T-helper 1 cell treated with Interleukin-12 subunit alpha and Interleukin-12 subunit beta and Interleukin-4 antibody, amounts not matched to agents 30 μg/mL and 1 μg/mL, for 36 hours (primary cell): ENCODE measurements at regions not wholly inside any gene's neighbourhood (a gene's known extent, or its start where the extent isn't known, plus 50 kb on each side); places are given as distances from the start of the nearest gene placed in this dataset.
"Not testable (repeated sequence)": the region's sequence is repeated elsewhere in the genome, so short reads cannot be mapped to it uniquely, and the experiment has no call there.

Source experiments
- H3K27ac Mint-ChIP-seq: one replicate; pipeline ENCODE4 v1.8.0; 2021; ENCODE audit warnings: mild to moderate bottlenecking, mixed read lengths
- H3K27me3 Mint-ChIP-seq: one replicate; pipeline ENCODE4 v1.8.0; 2021; ENCODE audit warnings: low read depth, mixed read lengths
- H3K36me3 Mint-ChIP-seq: one replicate; pipeline ENCODE4 v1.8.0; 2021; ENCODE audit warnings: low read depth, mixed read lengths
- H3K4me1 Mint-ChIP-seq: one replicate; pipeline ENCODE4 v1.8.0; 2021; ENCODE audit warnings: low read depth, mixed read lengths
- H3K4me3 Mint-ChIP-seq: one replicate; pipeline ENCODE4 v1.8.0; 2021; ENCODE audit warnings: mild to moderate bottlenecking, moderate library complexity, mixed read lengths
- H3K9me3 Mint-ChIP-seq: one replicate; pipeline ENCODE4 v1.8.0; 2021; ENCODE audit warnings: mixed read lengths

DNA sequence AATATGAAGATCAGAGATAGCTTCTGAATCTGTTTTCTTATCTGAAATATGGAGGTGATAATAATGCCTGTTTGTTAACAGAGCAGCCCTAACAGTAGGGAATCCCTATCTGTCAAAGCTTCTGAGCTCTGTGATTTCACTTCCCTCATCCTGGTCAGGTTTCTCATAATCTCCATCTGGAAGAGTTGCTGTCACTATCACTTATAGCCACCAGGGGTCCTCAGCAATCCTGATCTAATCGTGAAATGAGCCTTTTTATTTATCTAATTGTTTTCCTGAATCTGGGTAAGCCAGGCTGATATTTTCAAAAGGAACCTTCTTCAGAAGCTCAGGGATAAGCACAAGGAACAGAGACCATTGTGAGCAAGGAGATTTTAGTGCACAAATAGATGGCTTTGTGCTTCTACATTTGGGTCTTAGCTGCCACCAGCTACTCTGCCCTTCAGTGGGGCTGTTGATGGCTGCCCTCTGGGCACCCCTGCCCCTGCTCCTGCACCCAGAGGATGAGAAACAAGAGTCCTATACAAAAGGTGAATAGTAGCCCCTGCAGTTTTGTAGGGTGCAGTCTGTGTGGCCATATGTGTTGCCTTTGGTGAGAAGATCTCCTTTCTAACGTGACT is 196.4 kb upstream of the RADX start:
- no peaks in the 10 kb centered on the region for H3K36me3 Mint-ChIP-seq
- no peaks in the 10 kb centered on the region for H3K9me3 Mint-ChIP-seq
- no peak overlapping the region for H3K4me3 Mint-ChIP-seq
- H3K4me1 Mint-ChIP-seq: no peaks in the 10 kb centered on the region
- no peak overlapping the region for H3K27ac Mint-ChIP-seq
- H3K27me3 Mint-ChIP-seq: no peaks in the 10 kb centered on the region

DNA sequence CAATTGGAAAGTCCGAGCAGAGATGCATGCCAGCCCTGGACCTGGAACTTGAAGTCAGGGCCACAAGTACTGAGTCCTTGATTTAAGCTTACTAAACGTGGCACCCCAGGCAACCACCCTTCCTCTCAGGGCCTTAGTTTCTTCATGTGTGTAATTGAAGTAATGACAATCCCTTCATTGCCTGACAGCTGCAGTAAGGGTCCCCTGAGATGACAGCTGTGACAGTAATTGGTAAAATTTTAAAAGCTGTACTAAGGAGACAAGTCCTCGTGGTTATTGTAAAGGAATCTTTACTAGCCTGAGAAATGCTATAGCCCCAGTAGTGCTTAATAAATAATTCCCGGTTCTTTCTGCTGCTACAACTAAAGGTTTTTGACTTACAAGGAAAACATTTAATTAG is 175.1 kb upstream of the RADX start:
- Mint-ChIP-seq H3K27ac (no peak overlapping the region), H3K9me3 (no peaks in the 10 kb centered on the region), H3K36me3 (no peaks in the 10 kb centered on the region), H3K27me3 (no peaks in the 10 kb centered on the region), H3K4me3 (no peak overlapping the region), H3K4me1 (no peaks in the 10 kb centered on the region)

DNA sequence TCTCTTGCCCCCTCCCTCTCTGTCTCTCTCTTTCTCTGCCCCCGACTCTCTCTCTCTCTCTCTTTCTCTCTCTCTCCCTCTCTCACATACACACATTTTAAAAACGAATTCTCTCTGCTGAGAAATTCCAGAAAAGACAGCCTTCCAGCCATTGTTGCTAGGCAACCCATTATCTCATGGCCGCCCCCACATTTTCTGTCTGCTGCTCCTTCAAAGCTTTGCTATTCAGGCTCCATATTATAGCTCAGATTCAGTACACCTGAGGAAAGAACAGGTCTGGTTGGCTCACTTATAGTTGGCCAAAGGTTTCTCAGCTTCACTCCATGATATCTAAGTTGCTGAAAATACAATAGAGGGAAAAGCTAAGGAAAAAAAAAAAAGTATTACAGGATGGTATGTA is 174.4 kb upstream of the RADX start:
- Mint-ChIP-seq H3K27ac (no peak overlapping the region), H3K4me3 (no peak overlapping the region), H3K9me3 (no peaks in the 10 kb centered on the region), H3K27me3 (no peaks in the 10 kb centered on the region), H3K36me3 (no peaks in the 10 kb centered on the region), H3K4me1 (no peaks in the 10 kb centered on the region)

DNA sequence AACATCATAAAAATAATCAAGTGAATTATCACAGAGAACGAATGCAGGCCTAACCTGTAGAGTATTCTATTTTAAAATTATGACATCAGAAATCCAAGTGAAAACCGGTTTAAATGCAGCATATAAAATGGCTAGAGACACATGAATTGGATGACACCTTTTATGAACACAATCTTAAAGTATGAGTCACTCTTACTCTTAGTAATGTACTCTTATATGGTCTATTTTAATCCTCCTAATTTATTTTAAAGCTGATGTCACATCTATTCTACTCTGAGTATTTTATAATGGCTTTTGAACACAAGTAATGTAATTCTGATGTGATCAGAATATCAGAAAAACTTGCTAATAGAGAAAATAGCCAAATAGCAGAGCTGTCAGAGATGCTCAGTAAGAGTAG is 161.4 kb upstream of the RADX start:
- no peaks in the 10 kb centered on the region for H3K27me3 Mint-ChIP-seq
- no peaks in the 10 kb centered on the region for H3K9me3 Mint-ChIP-seq
- no peak overlapping the region for H3K27ac Mint-ChIP-seq
- no peaks in the 10 kb centered on the region for H3K36me3 Mint-ChIP-seq
- peaks cover 3% of the 10 kb centered on the region for H3K4me1 Mint-ChIP-seq
- H3K4me3 Mint-ChIP-seq: no peak overlapping the region

DNA sequence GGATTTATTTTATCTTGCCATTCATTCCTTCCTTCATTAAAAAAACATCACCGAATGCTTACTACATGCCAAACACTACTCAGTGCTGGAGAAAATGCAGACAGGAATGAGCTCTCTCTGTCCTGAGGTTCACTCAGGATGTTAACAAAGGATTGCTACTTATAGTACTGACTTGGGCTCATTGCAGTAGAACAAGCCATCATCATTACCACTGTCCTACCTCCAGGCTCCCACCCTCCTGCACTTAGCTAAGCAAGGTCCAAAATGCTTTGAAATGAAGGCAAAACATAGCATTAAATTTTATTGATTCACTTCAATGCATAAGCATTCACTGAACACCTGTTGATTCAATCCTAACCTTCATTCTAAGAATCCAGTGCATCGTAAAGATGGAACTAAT is 159.8 kb upstream of the RADX start:
- Mint-ChIP-seq H3K9me3 (no peaks in the 10 kb centered on the region), H3K27ac (no peak overlapping the region), H3K36me3 (no peaks in the 10 kb centered on the region), H3K27me3 (no peaks in the 10 kb centered on the region), H3K4me1 (peaks cover 3% of the 10 kb centered on the region), H3K4me3 (no peak overlapping the region)

DNA sequence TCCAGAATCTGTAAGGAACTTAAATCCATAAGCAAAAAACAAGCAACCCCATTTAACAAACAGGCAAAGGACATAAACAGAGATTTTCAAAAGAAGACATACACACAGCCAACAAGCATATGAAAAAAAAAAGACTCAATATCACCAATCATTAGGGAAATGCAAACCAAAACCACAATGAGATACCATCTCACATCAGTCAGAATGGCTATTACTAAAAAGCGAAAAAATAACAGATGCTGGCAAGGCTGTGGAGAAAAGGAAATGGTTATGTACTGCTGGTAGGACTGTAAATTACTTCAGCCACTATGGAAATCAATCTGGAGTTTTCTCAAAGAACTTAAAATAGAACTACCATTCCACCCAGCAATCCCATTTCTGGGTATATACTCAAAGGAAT is 156.8 kb upstream of the RADX start:
- Mint-ChIP-seq H3K4me1 (peaks cover 3% of the 10 kb centered on the region), H3K27me3 (no peaks in the 10 kb centered on the region), H3K27ac (no peak overlapping the region), H3K9me3 (no peaks in the 10 kb centered on the region), H3K36me3 (no peaks in the 10 kb centered on the region), H3K4me3 (no peak overlapping the region)

DNA sequence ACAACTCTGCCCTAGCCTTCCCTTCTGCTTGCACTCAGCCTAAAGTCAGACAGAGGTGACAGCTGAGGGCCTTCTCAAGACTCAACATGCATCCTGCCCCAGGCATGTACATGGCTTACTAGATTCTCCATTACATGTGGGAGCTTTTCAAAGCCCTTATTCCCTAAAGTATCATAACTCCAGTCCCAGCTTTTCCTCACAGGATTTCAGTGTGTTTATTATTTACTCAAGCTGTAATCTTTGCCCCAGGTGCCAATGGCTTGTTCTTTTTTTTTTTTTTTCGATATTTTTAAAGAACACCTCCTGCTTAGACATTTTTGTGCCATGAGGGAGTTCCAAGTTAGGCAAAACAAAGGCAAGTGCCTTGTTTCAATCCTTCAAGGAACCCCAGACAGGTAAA is 154.0 kb upstream of the RADX start:
- H3K27ac Mint-ChIP-seq: no peak overlapping the region
- H3K36me3 Mint-ChIP-seq: no peaks in the 10 kb centered on the region
- no peak overlapping the region for H3K4me3 Mint-ChIP-seq
- peaks cover 3% of the 10 kb centered on the region for H3K4me1 Mint-ChIP-seq
- no peaks in the 10 kb centered on the region for H3K9me3 Mint-ChIP-seq
- no peaks in the 10 kb centered on the region for H3K27me3 Mint-ChIP-seq

DNA sequence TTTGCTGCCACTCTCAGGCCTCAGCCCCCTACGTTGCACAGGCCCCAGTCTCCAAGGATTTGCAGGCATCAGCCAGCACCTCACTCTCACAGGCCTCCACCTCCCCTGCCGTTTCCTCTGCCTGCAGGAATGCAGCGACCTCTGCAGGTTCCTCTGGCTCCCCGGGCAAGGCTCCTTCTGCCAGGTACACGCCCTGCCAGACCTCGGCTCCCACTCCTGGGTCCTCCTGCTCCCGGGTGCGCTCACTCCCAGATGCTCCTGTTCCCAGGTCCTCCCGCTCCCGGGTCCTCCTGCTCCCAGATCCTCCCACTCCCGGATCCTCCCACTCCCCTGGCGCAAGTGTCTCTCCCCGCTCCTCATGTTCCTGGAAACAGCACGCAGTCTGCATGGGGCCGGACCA is 144.4 kb upstream of the RADX start:
- Mint-ChIP-seq H3K4me3 (no peak overlapping the region), H3K9me3 (no peaks in the 10 kb centered on the region), H3K27ac (no peak overlapping the region), H3K4me1 (no peaks in the 10 kb centered on the region), H3K36me3 (no peaks in the 10 kb centered on the region), H3K27me3 (no peaks in the 10 kb centered on the region)

DNA sequence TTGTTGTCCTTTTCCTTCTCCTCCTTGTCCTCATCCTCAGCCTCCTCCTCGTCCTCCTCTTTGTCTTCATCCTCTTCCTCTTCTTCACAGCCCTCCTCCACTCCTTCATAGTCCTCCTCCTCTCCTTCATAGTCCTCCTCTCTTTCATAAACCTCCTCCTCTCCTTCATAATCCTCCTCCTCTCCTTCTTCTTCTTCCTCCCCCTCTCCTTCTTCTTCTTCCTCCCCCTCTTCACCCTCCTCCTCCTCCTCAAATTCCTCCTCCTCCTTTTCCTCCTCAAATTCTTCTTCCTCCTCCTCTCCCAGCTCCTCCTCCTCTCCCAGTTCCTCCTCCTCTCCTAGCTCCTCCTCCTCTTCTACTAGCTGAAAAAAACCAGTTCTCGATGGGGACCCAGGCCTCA is 143.8 kb upstream of the RADX start:
- Mint-ChIP-seq H3K9me3 (no peaks in the 10 kb centered on the region), H3K27me3 (no peaks in the 10 kb centered on the region), H3K36me3 (no peaks in the 10 kb centered on the region), H3K4me1 (no peaks in the 10 kb centered on the region), H3K4me3 (no peak overlapping the region), H3K27ac (no peak overlapping the region)

DNA sequence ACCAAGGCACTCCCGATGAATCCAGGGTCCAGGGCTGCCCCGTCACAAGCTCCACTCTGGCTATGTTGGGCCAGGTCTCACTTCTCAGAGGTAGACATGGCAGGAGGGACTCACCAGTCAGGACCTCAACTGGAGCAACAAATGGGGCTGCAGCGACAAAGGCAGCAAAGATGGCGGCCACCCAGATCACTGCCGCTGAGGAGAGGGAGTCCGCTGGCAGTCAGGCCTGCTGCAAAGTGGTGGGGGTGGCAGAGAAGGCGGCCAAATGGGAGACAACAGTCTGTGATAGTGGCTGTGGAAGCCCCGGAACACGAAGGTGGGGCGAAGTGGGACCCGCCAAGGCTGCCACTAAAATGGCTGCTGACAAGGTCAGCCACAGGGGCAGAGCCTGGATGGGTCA is 143.3 kb upstream of the RADX start:
- Mint-ChIP-seq H3K4me1 (no peaks in the 10 kb centered on the region), H3K27me3 (no peaks in the 10 kb centered on the region), H3K36me3 (no peaks in the 10 kb centered on the region), H3K4me3 (no peak overlapping the region), H3K27ac (no peak overlapping the region), H3K9me3 (no peaks in the 10 kb centered on the region)

DNA sequence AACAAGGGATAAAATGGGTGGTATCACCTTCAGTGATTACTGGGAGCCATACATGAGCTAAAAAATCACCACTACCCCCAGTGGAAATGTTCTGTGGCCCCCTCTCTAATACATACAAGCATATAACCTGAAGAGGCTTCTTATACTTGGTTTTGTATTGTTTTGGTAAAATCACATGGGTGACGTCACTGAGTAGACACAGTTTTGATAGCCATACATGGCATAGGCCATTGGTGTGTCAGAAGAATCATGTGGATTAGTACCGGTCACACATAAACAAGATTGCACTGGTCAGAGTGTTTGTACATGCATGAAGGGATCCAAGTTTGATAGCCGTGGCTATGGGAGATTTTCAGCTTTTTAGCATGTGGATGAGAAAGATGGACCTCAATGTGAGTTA is 131.9 kb upstream of the RADX start:
- peaks cover 11% of the 10 kb centered on the region for H3K4me1 Mint-ChIP-seq
- H3K27ac Mint-ChIP-seq: no peak overlapping the region
- H3K36me3 Mint-ChIP-seq: no peaks in the 10 kb centered on the region
- H3K9me3 Mint-ChIP-seq: no peaks in the 10 kb centered on the region
- no peak overlapping the region for H3K4me3 Mint-ChIP-seq
- H3K27me3 Mint-ChIP-seq: peaks cover 4% of the 10 kb centered on the region

DNA sequence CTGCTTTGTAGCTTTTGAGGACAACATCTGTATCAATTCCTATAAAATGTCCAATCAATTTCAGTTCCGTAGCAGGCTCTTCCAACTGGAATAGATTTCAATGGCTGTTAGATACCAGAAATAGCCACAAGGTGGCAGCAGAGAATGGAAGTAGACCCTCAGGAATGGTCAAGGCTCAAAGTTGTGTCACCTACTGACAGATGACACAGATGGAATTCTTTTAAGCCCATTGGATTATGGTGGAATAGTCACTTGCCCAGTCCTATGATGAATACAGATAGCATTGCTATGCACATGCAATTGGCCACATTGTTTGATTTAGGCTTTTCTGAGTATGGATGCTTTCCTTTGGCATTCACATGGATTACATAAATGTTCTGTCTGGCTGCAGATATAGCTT is 130.4 kb upstream of the RADX start:
- H3K27ac Mint-ChIP-seq: no peak overlapping the region
- H3K36me3 Mint-ChIP-seq: no peaks in the 10 kb centered on the region
- H3K27me3 Mint-ChIP-seq: peaks cover 4% of the 10 kb centered on the region
- peaks cover 20% of the 10 kb centered on the region for H3K4me1 Mint-ChIP-seq
- no peaks in the 10 kb centered on the region for H3K9me3 Mint-ChIP-seq
- H3K4me3 Mint-ChIP-seq: no peak overlapping the region

DNA sequence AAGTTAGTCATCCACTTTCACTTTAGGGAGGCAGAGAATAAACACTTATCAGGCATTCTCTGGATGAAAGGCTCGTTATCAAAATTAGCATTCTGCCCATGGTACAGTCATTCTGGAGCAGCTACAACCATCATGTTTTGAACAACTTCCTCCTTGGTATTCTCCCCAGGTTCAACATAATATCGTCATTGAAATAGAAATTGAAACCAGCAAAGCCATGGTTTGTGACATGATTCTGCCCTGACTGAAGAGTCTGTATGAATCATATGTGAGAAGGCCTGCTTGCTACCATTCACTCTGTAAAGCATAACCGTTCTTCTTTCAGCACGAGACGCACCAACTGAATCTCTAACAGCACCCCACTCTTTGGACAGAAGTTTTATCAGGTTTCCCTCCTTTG is 127.5 kb upstream of the RADX start:
- H3K4me3 Mint-ChIP-seq: peak overlapping the region; percentile 63
- H3K9me3 Mint-ChIP-seq: no peaks in the 10 kb centered on the region
- peaks cover 20% of the 10 kb centered on the region for H3K4me1 Mint-ChIP-seq
- peak overlapping the region; percentile 90 for H3K27ac Mint-ChIP-seq
- no peaks in the 10 kb centered on the region for H3K36me3 Mint-ChIP-seq
- H3K27me3 Mint-ChIP-seq: no peaks in the 10 kb centered on the region

DNA sequence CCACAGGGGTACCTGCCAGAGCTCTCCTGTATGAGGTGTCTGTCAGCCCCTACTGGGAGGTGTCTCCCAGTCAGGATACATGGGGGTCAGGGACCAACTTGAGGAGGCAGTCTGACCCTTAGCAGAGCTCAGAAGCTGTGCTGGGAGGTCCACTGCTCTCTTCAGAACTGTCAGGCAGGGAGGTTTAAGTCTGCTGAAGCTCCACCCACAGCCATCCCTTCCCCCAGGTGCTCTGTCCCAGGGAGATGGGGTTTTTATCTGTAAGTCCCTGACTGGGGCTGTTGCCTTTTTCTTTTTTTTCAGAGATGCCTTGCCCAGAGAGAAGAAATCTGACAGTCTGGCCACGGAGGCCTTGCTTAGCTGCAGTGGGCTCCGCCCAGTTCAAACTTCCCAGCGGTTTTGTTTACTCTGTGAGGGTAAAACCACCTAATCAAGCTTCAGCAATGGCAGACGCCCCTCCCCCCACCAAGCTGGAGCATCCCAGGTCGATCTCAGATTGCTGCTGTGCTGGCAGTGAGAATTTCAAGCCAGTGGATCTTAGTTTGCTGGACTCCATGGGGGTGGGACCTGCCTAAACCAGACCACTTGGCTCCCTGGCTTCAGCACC is 118.5 kb upstream of the RADX start:
- not testable (repeated sequence) for H3K4me1 Mint-ChIP-seq, H3K4me3 Mint-ChIP-seq, H3K36me3 Mint-ChIP-seq, H3K27ac Mint-ChIP-seq, H3K27me3 Mint-ChIP-seq
- H3K9me3 Mint-ChIP-seq: peaks cover 12% of the 10 kb centered on the region

DNA sequence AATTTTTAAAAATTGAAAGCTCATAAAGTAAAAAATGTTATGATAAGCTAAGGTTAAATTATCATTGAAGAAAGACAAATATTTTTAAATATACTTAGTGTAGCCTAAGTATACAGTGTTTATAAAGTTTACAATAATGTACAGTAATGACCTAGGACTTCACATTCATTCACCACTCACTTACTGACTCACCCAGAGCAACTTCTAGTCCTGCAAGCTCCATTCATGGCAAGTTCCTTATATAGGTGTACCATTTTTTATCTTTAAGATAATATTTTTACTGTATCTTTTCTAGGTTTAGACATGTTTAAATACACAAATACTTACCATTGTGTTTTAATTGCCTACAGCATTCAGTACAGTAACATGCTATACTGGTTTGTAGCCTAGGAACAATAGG is 112.3 kb upstream of the RADX start:
- Mint-ChIP-seq H3K27me3 (no peaks in the 10 kb centered on the region), H3K4me3 (no peak overlapping the region), H3K36me3 (peaks cover 2% of the 10 kb centered on the region), H3K4me1 (peaks cover 3% of the 10 kb centered on the region), H3K27ac (no peak overlapping the region), H3K9me3 (peaks cover 10% of the 10 kb centered on the region)
